ENCODE measurements at regions not wholly inside any gene's neighbourhood (a gene's known extent, or its start where the extent isn't known, plus 50 kb on each side); places are given as distances from the start of the nearest gene placed in this dataset.
A peak's percentile ranks its signal among the peaks of the same experiment; 100 is the strongest.

DNA sequence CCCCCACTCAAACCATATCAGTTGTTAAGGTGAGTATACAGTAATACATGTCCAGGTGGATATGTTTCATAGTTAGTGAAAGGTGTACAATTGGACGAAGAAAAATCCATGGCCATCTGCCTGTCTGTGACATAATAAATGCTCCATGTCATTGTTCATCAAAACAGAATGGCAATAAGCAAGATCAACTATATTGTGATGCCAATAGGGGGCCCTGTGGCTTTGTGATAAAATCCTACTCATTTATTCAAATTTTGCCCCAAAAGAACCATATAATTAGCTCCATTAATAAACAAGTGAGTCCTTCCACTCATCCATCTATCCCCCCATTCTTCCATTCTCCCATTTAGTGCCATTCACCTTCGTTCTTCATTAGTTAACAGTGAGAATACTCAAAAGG is 102.0 kb downstream of the MGST1 start:
- DNase-seq (ENCODE audit: low read depth): peak; percentile 4
- TF ChIP-seq, protein P1, sequence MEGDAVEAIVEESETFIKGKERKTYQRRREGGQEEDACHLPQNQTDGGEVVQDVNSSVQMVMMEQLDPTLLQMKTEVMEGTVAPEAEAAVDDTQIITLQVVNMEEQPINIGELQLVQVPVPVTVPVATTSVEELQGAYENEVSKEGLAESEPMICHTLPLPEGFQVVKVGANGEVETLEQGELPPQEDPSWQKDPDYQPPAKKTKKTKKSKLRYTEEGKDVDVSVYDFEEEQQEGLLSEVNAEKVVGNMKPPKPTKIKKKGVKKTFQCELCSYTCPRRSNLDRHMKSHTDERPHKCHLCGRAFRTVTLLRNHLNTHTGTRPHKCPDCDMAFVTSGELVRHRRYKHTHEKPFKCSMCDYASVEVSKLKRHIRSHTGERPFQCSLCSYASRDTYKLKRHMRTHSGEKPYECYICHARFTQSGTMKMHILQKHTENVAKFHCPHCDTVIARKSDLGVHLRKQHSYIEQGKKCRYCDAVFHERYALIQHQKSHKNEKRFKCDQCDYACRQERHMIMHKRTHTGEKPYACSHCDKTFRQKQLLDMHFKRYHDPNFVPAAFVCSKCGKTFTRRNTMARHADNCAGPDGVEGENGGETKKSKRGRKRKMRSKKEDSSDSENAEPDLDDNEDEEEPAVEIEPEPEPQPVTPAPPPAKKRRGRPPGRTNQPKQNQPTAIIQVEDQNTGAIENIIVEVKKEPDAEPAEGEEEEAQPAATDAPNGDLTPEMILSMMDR (IDR thresholded peaks at IDR 0.05; ENCODE audit: insufficient read depth, low read length): no peak
- H3K4me3 ChIP-seq (ENCODE audit: low read depth, low read length): no peak overlapping the region

DNA sequence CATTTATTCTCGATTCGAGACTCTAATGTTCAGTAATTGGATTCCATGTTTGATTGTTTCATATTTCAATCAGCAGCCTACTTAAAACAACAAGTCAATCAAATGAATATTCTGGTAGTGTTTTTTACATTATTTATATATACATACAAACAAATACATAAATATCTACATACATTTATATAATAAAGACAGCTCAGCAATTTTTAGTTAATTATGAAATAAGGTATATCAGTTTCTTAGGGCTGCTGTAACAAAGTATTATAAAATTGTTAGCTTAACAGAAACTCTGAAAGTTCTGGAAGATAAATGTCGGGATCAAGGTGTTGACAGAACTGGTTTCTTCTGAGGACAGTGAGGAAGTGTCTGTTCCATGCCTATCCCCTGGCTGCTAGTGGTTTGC is 105.9 kb downstream of the MGST1 start:
- H3K4me3 ChIP-seq (ENCODE audit: low read depth, low read length): no peak overlapping the region
- TF ChIP-seq, protein P1 (IDR thresholded peaks at IDR 0.05; ENCODE audit: insufficient read depth, low read length): no peak

DNA sequence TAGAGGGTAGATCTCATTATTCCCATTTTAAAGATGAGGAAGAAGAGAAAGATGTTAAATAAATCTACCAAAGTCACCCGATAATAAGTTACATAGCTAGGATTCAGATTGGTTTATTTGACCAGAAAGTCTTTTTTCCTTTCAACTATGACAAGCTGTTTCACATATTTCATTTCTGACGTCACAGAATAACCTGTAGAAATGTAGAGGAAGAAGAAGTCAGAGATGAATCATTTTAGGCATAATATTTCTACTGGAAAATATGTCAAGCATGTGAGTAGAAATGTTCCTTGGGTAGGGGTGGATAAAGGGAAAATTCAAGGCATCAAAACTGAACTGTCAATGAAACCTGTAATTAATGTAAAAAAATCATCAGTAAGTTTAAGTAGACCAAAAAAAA is 107.0 kb downstream of the MGST1 start:
- DNase-seq (ENCODE audit: low read depth): peak; percentile 8
- TF ChIP-seq, protein P1 (IDR thresholded peaks at IDR 0.05; ENCODE audit: insufficient read depth, low read length): no peak
- H3K4me3 ChIP-seq (ENCODE audit: low read depth, low read length): no peak overlapping the region

More for the DNA sequence above, 105.9 kb downstream of the MGST1 start:
- no peak for DNase-seq (ENCODE audit: low read depth)

DNA sequence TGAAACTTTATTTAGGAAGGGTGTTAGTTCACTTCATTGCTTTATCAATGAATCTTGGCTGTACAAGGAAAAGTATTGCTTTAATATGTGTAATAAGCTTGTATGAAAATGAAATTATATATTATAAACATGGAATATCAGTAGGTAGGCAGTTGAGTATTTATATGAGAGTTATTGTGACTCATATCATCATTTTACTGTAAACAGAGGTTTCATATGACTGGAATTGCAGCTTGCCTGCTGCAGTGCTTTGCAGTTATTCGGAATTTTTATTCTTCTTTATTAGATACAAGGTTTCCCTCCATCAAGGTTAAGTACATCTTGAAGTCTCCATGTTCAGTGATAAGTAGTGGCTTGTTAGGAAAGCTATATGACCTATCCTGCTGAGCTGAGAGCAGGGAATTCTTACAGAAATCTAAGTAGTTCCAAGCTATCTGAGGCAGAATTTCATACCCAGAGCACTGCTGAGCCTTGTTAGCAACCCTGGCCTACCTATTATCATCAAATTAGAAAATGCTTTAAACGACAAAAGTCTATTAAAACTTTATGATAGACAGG is 111.2 kb downstream of the MGST1 start:
- no peak for DNase-seq (ENCODE audit: low read depth)
- TF ChIP-seq, protein P1 (IDR thresholded peaks at IDR 0.05; ENCODE audit: insufficient read depth, low read length): no peak

DNA sequence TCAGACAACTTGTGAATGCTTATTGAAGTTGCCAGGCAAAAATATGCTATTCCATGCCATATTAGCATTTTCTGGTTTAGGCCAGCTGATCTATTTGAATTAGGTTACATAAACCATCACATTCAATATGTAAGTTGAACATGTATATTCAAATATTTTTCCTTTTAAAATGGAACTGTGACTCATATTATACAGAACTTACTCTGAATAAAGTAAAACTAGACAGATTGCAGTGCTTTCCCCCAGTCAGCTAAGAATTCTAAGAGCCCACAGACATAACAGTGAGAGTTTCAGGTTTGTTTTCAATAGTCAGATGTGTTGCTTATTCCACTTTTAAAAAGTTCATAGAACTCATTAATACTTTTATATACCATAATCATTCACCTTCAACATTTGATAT is 119.8 kb downstream of the MGST1 start:
- DNase-seq (ENCODE audit: low read depth): no peak
- TF ChIP-seq, protein P1 (IDR thresholded peaks at IDR 0.05; ENCODE audit: insufficient read depth, low read length): no peak

More for the DNA sequence above, 111.2 kb downstream of the MGST1 start:
- H3K4me3 ChIP-seq (ENCODE audit: low read depth, low read length): no peak overlapping the region

DNA sequence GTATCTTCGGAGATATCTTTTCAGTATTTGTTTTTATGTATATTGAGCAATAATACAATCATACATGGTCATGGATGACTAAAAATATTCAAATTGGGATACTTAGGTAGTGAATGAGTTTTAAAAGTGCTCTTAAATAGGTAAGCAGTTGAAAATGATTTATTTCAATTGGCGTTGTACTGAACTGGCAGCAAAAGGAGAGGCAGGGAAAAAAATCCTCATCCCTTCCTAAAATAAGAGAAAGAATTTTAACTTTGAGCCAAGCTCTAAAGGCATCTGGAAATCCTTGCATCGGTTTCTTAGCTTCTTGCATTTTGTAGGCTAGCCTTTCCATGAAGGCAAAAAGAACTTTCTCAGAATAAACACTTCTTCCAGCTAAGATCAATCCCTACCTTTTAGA is 125.2 kb downstream of the MGST1 start:
- TF ChIP-seq, protein P1 (IDR thresholded peaks at IDR 0.05; ENCODE audit: insufficient read depth, low read length): no peak
- no peak for DNase-seq (ENCODE audit: low read depth)
- no peak overlapping the region for H3K4me3 ChIP-seq (ENCODE audit: low read depth, low read length)

More for the DNA sequence above, 119.8 kb downstream of the MGST1 start:
- H3K4me3 ChIP-seq (ENCODE audit: low read depth, low read length): no peak overlapping the region
